ENCODE measurements at regions not wholly inside any gene's neighbourhood (a gene's known extent, or its start where the extent isn't known, plus 50 kb on each side); places are given as distances from the start of the nearest gene placed in this dataset.

DNA sequence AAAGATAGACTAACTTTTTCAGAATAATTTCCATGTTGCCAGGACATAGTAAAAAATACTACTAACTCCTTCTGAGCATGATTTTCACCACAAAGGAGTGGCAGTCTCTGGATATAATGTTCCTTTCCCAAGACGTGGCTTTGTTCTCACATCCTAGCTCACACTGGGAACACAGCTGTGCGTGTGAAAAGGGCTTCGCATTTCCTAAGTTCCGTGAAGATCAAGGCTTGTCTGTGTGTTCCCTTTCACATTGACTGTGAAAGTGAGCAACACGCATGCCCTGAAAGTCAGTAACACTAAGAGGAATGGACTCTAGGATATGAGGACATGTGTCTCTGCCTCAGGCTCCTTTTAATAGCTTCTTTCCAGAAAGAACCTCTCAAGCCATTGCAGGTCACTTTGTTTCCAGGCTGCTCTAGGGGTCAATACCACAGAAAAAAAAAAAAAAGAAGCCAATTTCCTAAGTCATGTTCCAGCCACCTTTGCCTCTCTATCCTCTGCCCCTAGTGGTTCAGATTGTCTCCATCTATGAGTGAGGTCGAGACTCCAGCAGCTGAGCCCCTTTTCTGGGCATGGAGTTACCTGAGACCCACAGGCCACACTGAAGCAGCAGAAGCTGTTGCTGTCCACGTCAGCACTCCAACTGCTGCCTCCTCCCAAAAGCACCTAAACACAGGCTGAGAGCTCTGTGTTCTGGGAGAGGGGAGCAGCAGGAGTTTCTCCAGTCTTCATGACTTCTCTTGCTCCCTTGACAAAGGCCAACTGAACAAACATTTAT, 355.9 kb downstream of the RSL24D1 start:
- no peaks in the 10 kb centered on the region for H3K79me2 ChIP-seq
- TF ChIP-seq EZH2phosphoT487 (IDR thresholded peaks at IDR 0.05; ENCODE audit: low read depth, severe bottlenecking, unreplicated experiment) (no peak), EZH2 (IDR thresholded peaks at IDR 0.05; ENCODE audit: borderline replicate concordance) (no peak), CTCF (IDR thresholded peaks at IDR 0.05; ENCODE audit: poor library complexity) (no peak)
- H3K36me3 ChIP-seq (replicated peaks; ENCODE audit: insufficient read depth, low read depth), result no peaks in the 10 kb centered on the region
- no peak overlapping the region for H3K27ac ChIP-seq
- H3K9me2 ChIP-seq (replicated peaks; ENCODE audit: insufficient read depth), result no peaks in the 10 kb centered on the region
- H3K27me3 ChIP-seq, result no peaks in the 10 kb centered on the region
- H3K4me2 ChIP-seq, result no peak overlapping the region
- H3K9me3 ChIP-seq (ENCODE audit: low read depth), result no peaks in the 10 kb centered on the region
- H4K20me1 ChIP-seq (ENCODE audit: insufficient read depth, poor library complexity, severe bottlenecking), result no peaks in the 10 kb centered on the region
- WGBS (ENCODE audit: low lambda C conversion rate, missing lambda C conversion rate), result 59% methylated on average over 7 of the region's 7 CpGs
- H2AFZ ChIP-seq, result no peak overlapping the region
- H3K4me1 ChIP-seq (ENCODE audit: insufficient read depth), result no peaks in the 10 kb centered on the region
- DNase-seq (ENCODE audit: low spot score), result no peak
- no peak overlapping the region for H3K4me3 ChIP-seq

DNA sequence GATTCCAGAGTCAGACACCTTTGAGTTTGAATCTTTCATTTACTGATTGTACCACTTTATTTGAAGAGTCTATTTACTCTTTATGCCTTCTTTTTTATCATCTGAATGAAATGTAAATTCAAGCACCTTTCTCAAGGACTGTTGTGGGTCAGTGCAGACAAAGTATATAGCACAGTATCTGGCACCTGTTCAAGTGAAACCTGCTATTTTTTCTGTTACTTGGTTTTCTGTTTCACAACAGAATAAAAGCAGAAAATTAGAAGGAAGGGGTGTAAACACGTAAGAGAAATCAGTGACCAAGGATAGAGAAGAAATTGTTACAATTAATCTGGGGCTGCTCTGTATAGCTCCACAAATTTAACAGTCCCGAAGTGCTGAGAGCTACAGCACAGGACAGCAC, 357.4 kb downstream of the RSL24D1 start:
- TF ChIP-seq EZH2 (IDR thresholded peaks at IDR 0.05; ENCODE audit: borderline replicate concordance) (no peak), CTCF (IDR thresholded peaks at IDR 0.05; ENCODE audit: poor library complexity) (no peak), EZH2phosphoT487 (IDR thresholded peaks at IDR 0.05; ENCODE audit: low read depth, severe bottlenecking, unreplicated experiment) (no peak)
- no peak overlapping the region for H3K4me3 ChIP-seq
- H3K4me2 ChIP-seq, result no peak overlapping the region
- 48% methylated on average over 2 of the region's 2 CpGs for WGBS (ENCODE audit: low lambda C conversion rate, missing lambda C conversion rate)
- no peaks in the 10 kb centered on the region for H3K27me3 ChIP-seq
- H3K79me2 ChIP-seq, result no peaks in the 10 kb centered on the region
- no peaks in the 10 kb centered on the region for H3K4me1 ChIP-seq (ENCODE audit: insufficient read depth)
- no peaks in the 10 kb centered on the region for H3K9me2 ChIP-seq (replicated peaks; ENCODE audit: insufficient read depth)
- H3K9me3 ChIP-seq (ENCODE audit: low read depth), result no peaks in the 10 kb centered on the region
- no peak overlapping the region for H3K27ac ChIP-seq
- no peaks in the 10 kb centered on the region for H3K36me3 ChIP-seq (replicated peaks; ENCODE audit: insufficient read depth, low read depth)
- DNase-seq (ENCODE audit: low spot score), result no peak
- H2AFZ ChIP-seq, result no peak overlapping the region
- H4K20me1 ChIP-seq (ENCODE audit: insufficient read depth, poor library complexity, severe bottlenecking), result no peaks in the 10 kb centered on the region

DNA sequence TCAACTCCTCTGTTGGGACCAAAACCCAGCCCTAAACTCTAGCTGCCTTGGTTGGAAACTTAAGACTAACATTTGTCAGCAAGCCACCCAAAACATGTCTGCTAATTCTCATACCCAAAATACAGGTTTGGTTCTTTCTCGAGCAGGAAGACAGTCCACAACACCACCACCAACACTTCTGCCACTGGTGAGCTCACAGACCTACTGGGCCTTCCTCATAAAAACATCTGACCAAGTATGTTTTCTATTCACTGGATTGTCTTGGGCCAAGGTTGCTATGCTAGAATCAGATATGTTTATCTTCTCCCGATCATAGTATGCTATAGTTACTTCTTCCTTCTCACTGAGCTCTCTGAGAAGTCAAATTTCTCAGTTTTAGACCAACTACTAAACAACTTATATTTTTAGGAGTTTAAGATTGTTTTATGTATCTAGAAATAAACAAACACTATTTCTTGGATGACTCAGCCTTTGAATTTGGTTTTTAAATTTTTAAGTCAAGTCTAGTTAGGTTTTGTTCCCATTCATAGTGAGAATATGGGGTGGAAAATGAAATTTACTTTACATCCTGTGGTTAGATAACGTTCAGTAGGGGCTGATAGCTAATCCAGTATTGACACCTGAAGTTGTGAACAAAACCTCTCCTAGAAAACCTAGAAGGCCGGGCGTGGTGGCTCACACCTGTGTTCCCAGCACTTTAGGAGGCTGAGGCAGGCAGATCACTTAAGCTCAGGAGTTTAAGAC, 360.5 kb downstream of the RSL24D1 start:
- H3K36me3 ChIP-seq (replicated peaks; ENCODE audit: insufficient read depth, low read depth), result no peaks in the 10 kb centered on the region
- H3K9me3 ChIP-seq (ENCODE audit: low read depth), result no peaks in the 10 kb centered on the region
- no peaks in the 10 kb centered on the region for H3K4me1 ChIP-seq (ENCODE audit: insufficient read depth)
- TF ChIP-seq EZH2phosphoT487 (IDR thresholded peaks at IDR 0.05; ENCODE audit: low read depth, severe bottlenecking, unreplicated experiment) (no peak), CTCF (IDR thresholded peaks at IDR 0.05; ENCODE audit: poor library complexity) (no peak), EZH2 (IDR thresholded peaks at IDR 0.05; ENCODE audit: borderline replicate concordance) (no peak)
- H3K4me2 ChIP-seq, result no peak overlapping the region
- no peak for DNase-seq (ENCODE audit: low spot score)
- H3K9me2 ChIP-seq (replicated peaks; ENCODE audit: insufficient read depth), result no peaks in the 10 kb centered on the region
- H2AFZ ChIP-seq, result no peak overlapping the region
- no peaks in the 10 kb centered on the region for H3K79me2 ChIP-seq
- no peaks in the 10 kb centered on the region for H4K20me1 ChIP-seq (ENCODE audit: insufficient read depth, poor library complexity, severe bottlenecking)
- WGBS (ENCODE audit: low lambda C conversion rate, missing lambda C conversion rate), result 45% methylated on average over 5 of the region's 5 CpGs
- no peaks in the 10 kb centered on the region for H3K27me3 ChIP-seq
- H3K4me3 ChIP-seq, result no peak overlapping the region
- H3K27ac ChIP-seq, result no peak overlapping the region

Measured in hepatocyte (in vitro differentiated cells).